SH-SY5Y (cell line): ENCODE measurements at regions not wholly inside any gene's neighbourhood (a gene's known extent, or its start where the extent isn't known, plus 50 kb on each side); places are given as distances from the start of the nearest gene placed in this dataset.

ENCODE experiments used
- GATA2 ChIP-seq: IDR thresholded peaks from 2 replicates; pipeline ENCODE4 v1.6.1; 2011; ENCODE audit warnings: mild to moderate bottlenecking, low read depth, low read length
- GATA3 ChIP-seq: IDR thresholded peaks from 2 replicates; pipeline ENCODE4 v1.6.1; 2011; ENCODE audit warnings: low read depth, mild to moderate bottlenecking, low read length, moderate library complexity

DNA sequence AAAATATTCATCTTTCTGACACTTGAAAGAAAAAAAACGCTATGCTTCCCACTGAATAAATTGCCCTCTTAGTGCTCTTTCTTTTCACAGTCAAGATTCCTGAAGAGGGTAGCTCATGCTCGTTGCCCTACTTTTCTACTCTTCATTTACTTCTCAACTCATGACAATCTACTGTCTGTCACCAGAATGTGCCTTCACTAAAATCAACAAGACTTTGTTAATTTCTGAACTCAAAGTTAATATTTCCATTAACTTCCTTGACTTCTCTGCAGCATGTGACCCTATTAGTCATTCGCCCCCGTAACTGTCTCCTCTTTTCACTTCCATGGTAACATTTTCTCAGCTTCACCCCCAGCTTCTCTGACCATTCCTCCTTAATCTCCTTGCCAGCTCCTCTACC, 98.9 kb upstream of the MAPRE2 start:
- TF ChIP-seq GATA2, result no peak
- TF ChIP-seq GATA3, result no peak

- TF ChIP-seq GATA2 (no peak), GATA3 (no peak)
Measured at GRCh38 chr18:34942975-34943374, 98.2 kb upstream of the MAPRE2 start.

DNA sequence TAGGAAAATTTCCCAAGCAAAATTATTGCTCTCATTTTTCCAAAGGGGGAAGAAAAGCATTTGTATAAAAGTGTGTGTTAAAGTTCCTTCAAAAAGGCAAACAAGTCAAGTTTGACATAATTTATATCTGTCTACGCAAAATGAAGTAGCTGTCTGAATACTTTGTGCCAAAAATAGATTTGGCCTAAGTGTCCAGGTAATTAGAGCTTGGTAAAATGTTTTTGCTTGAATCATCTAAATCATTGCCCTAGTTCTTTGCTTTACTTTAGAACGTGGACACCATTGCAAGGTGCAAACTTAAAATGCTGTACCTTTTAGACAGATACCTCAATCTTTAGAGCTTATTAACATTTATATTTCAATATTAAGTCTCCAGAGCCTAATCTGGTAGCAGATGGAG, 97.6 kb upstream of the MAPRE2 start:
- TF ChIP-seq GATA2 (no peak), GATA3 (no peak)

DNA sequence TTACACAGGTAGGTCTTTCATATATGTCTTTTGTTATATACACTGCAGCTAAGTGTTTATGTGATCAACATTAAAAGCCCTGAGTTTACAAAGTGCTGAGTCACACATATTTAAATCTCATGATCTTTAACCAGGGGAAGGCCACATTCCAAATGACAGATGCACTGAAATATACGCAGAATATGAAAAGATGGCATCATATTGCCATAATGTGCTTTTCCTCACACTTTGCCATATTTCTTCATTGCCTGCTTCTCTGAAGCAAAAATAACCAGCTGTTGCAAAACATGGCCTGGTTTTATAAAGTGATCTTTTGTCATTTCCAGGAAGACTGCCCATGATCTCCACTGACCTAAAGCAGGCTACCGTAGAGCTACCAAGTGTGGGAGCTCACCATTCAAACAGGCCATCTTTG, 93.5 kb upstream of the MAPRE2 start:
- no peak for TF ChIP-seq GATA2
- TF ChIP-seq GATA3, result no peak

DNA sequence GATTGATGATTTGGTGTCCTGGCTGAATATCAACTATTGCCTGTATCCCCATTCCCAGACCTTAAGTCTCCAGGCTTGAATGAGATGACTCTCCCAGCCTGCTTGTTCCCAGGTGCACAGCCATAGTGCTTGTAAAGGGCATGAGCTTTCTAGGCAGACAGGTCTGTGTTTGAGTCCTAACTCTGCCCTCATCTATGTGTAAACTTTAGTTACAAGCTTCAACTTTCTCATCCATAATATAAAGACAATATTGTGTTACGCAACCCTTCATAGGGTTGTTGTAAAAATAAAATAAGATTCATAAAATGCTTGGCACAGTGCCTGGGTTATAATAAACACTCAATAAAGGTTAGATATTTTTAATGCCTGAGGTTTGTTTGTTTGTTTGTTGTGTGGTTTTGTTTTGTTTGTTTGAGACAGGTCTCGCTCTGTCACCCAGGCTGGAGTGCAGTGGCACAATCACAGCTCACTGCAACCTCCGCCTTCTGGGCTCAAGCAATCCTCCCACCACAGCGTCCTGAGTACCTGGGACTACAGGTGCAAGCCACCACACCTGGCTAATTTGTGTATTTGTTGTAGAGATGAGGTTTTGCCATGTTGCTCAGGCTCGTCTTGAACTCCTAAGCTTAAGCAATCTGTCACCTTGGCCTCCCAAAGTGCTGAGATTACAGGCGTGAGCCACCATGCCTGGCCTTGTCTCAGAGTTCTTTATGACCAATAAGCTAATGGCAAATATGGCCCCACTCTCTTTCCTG, 89.4 kb upstream of the MAPRE2 start:
- TF ChIP-seq GATA3 (no peak), GATA2 (no peak)

GRCh38 chr18:34953212-34953611, 88.0 kb upstream of the MAPRE2 start:
- TF ChIP-seq GATA3 (no peak), GATA2 (no peak)

- no peak for TF ChIP-seq GATA3
Measured at GRCh38 chr18:34956663-34957062, 84.5 kb upstream of the MAPRE2 start.

DNA sequence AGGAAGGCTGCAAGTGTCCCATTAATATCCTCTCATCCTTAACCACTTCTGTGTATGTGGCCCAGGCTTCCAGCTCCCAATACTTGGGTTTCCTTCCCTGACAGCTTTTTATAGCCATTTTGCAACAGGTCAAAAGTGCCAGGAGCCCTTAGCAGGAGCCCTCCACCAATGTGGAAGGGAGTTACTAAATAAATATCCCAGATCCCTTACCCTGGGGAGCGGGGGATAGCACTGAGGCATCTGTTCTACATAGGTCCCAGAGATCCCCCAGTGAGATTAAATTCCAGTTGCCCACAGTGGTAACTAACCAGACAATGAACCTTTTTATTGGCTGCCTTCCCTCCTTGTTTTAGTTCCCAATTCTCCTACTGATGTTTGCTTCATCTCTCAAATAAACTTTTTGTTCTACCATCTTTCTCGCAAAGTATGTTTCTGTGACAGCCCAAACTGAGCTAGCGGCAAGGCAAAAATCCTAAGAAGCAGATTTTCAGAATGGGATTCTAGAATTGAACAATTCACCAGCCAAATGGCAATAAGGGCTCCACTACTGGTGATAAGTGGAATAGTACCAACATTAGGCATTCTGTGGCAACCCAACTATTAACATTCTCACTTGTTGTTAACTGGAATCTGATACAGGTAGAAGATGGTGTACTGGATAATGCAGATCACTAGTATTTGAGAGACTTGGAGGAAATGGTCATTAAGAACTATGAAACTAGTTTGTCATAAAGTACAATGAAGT, 83.9 kb upstream of the MAPRE2 start:
- no peak for TF ChIP-seq GATA3
- TF ChIP-seq GATA2, result no peak

DNA sequence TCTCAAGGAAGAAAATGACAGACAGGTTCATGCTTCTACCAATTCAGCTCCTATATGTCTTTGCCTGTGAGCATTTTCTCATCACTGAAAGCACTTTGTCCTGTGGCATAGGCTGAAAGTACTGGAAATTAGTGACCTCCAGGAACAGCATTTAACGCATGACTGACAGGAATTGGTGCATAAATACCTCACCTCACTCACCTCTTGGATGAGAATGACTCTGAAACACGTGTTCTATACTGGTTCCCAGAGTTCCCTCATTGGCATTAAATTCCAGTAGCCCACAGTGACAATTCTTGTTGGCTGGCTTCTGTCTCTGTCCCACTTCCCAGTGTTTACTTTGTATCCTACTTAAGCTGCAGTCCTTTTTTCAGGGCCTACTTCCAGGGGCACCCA, 83.4 kb upstream of the MAPRE2 start:
- TF ChIP-seq GATA3, result no peak
- no peak for TF ChIP-seq GATA2

- TF ChIP-seq GATA3, result no peak
- TF ChIP-seq GATA2, result no peak
Measured at GRCh38 chr18:34959211-34959829, 81.9 kb upstream of the MAPRE2 start.

- TF ChIP-seq GATA2, result no peak
- TF ChIP-seq GATA3, result no peak
Measured at GRCh38 chr18:34959989-34960388, 81.2 kb upstream of the MAPRE2 start.

DNA sequence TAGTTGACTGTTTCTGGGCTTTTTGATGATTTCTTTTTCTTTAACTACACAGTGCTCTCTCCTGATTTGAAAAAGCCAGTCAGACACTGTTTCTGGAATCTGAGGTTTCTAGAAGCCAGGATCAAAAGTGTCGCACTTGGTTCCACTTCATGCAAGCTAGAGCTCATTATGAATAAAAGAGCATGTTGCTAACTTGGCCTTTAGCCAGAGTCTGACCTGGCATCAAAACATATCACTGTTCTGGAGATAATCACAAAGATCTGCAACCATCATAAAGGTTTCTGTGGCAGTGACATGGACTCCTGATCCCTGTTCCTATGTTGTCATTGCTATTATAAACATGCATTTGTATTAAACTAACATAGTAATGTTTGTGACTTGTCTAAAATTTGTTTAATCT, 76.1 kb upstream of the MAPRE2 start:
- TF ChIP-seq GATA3 (0 out of 2 replicates have a peak, but pooled peaks have one; percentile 31), GATA2 (peak; percentile 59)

DNA sequence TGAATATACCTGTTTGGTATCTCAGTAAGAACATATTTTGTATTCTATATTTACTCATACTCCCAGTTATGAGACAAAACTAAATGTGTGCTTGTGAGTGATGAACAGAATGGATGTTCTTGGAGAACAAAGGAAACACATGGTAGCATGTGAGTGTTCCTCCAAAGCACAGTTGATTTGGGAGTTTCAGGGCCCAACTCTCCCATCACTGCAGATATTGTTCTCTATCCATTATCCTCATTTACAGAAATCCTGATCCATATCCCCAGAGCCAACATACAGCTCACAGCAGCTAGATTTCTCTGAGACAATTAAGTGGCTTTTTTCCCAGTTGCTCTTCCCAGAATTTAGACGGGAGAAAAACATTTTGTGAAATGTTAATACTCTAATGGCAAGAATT, 75.6 kb upstream of the MAPRE2 start:
- TF ChIP-seq GATA2 (no peak), GATA3 (no peak)

DNA sequence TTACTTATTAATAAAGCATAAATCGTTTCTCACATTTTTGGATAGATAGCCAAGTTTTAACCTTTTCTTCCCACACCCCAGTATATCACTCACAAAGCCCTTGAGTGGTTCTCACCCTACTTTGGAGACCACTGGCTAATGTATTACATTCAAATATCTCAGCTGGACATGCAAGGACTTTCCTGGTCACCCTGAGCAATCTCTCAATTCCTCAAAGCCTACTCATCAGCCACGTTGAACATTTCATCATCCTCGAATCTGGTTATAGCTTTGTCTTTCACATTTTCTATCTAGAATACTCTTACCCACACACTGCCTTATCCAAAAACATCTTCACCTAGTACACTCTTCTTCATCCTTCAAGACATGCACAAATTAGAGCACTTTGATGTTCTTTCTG, 71.1 kb upstream of the MAPRE2 start:
- TF ChIP-seq GATA2 (no peak), GATA3 (no peak)

GRCh38 chr18:34971313-34971712, 69.9 kb upstream of the MAPRE2 start:
- TF ChIP-seq GATA3, result no peak
- no peak for TF ChIP-seq GATA2
